Left kidney (tissue), 1 donor: ENCODE measurements at regions not wholly inside any gene's neighbourhood (a gene's known extent, or its start where the extent isn't known, plus 50 kb on each side); places are given as distances from the start of the nearest gene placed in this dataset.
"Not testable (repeated sequence)": the region's sequence is repeated elsewhere in the genome, so short reads cannot be mapped to it uniquely, and the experiment has no call there.

Experiments
- DNase-seq: peaks from one replicate; pipeline ENCODE4 v3.0.0-alpha.2; 2013

DNA sequence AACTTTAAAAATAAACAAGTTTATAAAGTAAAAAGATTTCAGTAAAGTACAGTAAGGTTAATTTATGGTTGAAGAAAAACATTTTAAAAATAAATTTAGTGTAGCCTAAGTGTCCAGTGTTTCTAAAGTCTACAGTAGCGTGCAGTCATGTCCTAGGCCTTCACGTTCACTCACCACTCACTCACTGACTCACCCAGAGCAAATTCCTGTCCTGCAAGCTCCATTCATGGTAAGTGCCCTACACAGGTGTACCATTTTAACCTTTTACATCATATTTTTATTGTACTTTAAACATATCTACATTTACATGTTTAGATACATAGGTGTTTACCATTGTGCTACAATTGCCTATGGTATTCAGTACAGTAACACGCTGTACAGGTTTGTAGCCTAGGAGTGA, 81.4 kb downstream of the PRL start:
- DNase-seq: not testable (repeated sequence)

DNA sequence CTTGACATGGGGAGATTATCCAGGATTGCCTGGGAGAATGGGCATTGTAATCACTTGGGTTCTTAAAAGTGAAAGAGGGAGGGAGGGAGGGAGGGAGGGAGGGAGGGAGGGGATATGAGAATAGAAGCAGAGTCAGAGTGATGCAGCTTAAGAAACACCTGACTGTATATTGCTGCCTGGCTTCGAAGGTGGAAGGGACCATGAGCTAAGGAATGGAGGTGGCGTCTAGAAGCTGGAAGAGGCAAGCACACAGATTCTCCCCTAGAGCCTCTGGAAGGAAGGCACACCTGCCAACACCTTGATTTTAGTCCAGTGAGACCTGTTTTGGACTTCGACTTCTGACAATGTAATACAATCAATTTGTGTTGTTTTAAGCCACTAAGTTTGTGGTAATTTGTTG, 78.4 kb downstream of the PRL start:
- no peak for DNase-seq

DNA sequence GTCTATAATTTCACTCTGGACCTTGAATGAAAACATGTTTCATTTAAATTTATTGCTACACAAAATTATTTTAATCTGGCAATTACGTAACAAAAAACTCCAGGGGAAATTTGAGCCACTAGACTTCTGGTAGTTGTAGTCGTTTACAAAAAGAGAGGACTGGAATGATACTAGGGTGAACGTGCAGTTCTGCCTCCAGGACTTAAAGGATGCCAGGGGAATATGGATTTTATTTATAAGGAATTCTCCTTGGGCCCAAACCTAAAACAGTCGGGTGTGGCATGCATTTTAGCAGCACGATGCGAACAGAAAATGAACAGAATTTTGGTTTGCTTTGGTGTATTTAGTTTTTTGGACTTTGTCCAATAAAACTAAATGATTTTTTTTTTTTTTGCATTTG, 76.9 kb downstream of the PRL start:
- DNase-seq: no peak

DNA sequence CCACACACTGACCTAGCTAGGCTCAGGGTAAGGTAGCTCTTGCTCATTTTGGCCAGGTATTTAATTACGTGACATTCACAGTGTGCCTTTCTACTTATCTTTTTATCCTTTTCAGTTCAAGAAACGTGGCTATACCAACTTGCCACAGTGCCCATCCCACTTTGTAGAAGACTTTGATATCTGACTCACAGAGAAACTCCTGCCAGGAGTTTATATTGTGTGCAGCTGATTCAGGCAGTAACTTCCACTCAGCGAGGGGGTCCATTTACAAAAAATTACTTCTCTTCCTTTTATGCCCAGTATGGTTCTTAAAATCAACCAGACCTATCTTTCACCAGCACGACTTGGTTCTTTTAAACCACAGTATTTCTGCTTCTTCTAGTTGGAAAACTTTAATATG, 75.6 kb downstream of the PRL start:
- DNase-seq: no peak

DNA sequence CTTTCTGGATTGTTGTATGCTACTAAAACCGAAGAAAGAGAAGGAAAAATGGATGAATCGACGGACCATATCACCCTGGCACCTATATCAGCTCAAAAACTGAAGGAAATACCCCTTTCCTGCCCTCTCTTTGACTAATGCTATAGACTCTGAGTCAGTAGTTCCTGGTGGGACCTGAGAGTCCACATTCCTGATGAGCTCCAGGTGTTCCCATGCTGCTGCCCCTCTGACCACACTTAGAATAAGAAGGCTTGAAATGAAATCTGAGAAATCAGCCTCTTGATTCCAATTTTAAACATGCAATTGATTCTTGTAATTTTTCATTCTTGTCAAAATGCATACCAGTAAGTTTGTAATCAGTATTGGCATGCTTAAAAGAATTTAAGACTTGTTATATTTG, 75.2 kb downstream of the PRL start:
- peak; percentile 19 for DNase-seq

DNA sequence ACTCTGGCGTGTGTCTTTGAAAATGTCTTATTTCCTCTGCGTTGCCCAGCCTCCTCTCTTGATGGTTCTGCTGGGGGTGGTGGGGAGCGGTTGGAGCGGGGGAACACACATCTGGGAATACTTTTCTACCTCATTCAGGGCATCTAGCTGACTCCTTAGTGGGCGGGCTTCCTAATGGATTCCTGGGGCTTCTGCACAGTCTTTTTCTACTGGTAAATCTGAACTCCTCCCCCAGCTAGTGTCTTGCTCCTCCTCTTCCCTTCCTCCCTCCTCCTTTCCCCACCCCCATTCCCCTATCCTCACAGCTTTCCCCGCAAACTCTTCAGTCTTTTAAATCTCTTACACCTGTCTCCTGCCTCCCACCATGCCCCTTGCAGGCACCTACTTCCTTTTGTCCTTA, 74.4 kb downstream of the PRL start:
- DNase-seq: no peak

DNA sequence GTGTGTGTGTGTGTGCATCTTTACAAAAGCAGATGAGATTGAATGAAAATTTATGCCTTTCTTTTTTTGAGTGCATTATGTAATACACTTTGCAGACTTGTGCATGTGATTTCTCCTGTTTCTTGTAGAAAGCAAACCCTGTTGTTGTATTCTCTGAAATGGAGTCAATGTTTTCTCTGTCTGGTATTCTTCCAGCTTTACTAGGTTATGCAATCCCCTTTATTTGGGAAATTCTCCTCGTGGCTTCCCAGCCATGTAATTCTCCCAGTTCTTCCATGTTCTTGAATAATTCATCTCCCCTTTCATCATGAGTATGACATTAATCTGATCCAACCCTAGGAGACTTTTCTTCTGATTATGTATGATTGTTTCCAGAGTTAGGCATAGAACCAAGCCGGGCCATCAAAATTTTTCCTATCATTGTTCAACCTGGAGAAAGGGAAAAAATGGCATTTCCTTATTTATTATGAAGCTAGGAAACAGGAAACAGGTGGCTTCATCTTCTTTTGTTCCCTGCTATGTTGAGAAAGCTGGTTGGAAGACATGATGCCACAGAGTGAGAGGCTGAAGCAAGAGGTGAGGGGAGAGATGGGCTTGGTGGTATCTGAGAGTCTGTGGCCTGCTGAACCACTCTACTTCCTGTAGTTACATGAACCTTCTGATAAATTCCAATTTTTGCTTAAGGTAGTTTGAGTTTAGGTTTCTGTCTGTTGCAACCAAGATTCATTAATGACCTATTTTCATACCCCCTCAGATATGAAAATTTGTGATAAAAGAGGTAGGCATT, 68.8 kb downstream of the PRL start:
- no peak for DNase-seq

DNA sequence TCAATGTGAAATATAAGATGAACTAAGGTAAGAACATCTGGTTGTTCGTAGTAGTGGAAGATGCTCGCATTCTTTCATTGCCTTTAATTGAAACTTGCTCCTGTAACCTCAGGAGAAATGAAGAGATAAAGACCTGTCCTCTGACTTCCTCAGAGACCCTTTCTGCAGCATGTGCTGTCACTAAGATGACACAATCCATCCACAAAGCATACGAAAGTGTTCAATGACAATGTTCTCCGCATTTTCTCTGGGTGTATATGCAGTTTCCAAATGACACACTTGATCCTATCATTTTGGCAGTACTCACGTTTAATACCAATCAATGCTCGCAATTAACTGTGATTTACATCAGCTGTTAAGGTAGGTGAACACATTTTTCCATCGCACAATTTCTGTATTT, 65.8 kb downstream of the PRL start:
- no peak for DNase-seq

DNA sequence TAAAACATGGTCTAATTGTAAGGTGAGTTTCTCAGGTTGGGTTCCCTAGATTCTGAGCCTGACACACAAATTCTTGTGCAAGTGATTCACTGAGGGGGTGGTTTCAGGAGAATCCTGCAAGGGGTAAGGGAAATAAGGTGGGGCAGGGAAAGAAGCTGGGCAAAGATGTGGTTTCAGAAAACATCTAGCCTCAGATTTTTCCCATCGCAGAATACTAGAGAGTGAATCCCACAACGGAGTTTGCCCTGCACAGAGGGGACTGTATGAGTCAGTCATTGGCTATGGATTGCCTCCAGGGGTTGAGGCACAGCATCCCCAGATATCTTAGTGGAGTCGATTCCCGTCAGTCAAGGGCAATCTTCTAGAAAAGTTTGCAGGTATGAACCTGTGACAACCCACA, 65.2 kb downstream of the PRL start:
- DNase-seq: no peak

DNA sequence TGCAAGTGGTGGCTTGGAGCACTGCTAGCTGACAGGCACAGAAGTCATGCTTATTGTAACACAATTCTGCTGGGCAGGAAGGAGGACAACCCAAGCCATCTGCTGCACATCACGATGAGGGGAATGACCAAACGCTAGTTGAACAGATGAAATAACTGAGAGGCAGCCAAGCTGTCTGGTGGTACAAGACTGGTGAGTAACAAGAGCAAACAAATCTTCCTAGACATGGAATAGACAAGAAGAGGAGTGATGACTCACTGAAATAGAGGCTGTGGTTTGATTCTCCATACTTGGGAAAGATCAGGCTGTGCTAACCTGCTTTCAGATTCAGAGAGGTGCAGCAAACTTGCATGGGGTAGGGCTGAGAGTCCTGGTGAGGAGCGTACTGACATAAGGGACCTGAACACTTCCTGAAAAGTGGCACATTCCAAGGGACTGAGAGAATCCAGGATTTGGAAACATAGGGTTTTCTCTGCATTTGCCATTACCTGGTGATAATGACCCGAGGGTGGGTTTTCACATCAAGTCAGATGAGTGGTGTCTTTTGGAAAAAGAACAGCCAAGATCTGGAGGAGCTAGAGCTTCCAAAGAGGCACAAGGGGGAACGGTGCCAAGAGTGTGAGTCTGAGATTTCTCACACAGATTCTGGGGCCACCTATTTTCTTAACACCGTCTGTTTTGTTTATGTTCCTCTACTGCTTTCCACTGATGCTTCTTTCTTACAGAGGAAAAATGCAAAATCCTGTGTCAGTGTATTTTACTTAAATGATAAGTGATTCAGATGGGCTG, 60.0 kb downstream of the PRL start:
- DNase-seq: no peak
